ENCODE measurements at regions not wholly inside any gene's neighbourhood (a gene's known extent, or its start where the extent isn't known, plus 50 kb on each side); places are given as distances from the start of the nearest gene placed in this dataset.

- TF ChIP-seq, protein P1, sequence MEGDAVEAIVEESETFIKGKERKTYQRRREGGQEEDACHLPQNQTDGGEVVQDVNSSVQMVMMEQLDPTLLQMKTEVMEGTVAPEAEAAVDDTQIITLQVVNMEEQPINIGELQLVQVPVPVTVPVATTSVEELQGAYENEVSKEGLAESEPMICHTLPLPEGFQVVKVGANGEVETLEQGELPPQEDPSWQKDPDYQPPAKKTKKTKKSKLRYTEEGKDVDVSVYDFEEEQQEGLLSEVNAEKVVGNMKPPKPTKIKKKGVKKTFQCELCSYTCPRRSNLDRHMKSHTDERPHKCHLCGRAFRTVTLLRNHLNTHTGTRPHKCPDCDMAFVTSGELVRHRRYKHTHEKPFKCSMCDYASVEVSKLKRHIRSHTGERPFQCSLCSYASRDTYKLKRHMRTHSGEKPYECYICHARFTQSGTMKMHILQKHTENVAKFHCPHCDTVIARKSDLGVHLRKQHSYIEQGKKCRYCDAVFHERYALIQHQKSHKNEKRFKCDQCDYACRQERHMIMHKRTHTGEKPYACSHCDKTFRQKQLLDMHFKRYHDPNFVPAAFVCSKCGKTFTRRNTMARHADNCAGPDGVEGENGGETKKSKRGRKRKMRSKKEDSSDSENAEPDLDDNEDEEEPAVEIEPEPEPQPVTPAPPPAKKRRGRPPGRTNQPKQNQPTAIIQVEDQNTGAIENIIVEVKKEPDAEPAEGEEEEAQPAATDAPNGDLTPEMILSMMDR (IDR thresholded peaks at IDR 0.05): no peak
- TF ChIP-seq POLR2AphosphoS5 (IDR thresholded peaks at IDR 0.05): no peak
- no peak for TF ChIP-seq EP300 (IDR thresholded peaks at IDR 0.05)
- no peak for TF ChIP-seq POLR2A (IDR thresholded peaks at IDR 0.05)
Observed at GRCh38 chr1:83090195-83090594, 908.7 kb downstream of the TTLL7 start.

DNA sequence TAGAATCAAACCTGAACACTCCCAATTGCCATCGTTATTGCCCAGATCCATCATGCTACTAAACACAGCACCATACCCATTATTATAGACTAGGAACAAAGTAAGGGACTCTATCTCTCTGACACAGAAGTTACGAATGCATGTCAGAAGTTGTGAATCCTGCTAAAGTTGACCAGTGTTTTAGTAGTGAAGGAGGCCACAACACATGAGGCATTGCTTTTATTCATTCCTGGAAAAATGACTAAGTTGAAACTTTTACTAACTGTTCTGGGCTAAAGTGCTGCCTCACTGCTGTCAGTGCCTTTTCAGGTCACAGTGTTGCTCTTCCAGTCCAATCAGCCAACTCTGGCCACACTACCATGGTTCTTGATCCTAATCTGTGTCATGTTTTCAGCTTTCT lies 911.1 kb downstream of the TTLL7 start:
- H3K27me3 ChIP-seq: no peaks in the 10 kb centered on the region
- ATAC-seq (ENCODE audit: low FRiP score in 2 of 2) (no peak), DNase-seq (no peak)
- H3K9me3 ChIP-seq: no peaks in the 10 kb centered on the region
- WGBS, 2 donors: 89 to 95% methylated on average over 2 of the region's 2 CpGs
- H3K4me3 ChIP-seq: no peak overlapping the region
- TF ChIP-seq POLR2A (IDR thresholded peaks at IDR 0.05) (no peak), EP300 (IDR thresholded peaks at IDR 0.05) (no peak), POLR2AphosphoS5 (IDR thresholded peaks at IDR 0.05) (no peak)
- TF ChIP-seq, protein P1 (IDR thresholded peaks at IDR 0.05): no peak
- no peaks in the 10 kb centered on the region for H3K36me3 ChIP-seq
- H3K27ac ChIP-seq: no peak overlapping the region
- H3K4me1 ChIP-seq: no peaks in the 10 kb centered on the region

More at GRCh38 chr1:83090195-83090594, 908.7 kb downstream of the TTLL7 start:
- H3K27ac ChIP-seq: no peak overlapping the region
- H3K36me3 ChIP-seq: no peaks in the 10 kb centered on the region
- H3K9me3 ChIP-seq: no peaks in the 10 kb centered on the region
- no peaks in the 10 kb centered on the region for H3K4me1 ChIP-seq
- DNase-seq: no peak
- H3K4me3 ChIP-seq: no peak overlapping the region
- no peaks in the 10 kb centered on the region for H3K27me3 ChIP-seq
- 79 to 84% methylated on average over 3 of the region's 3 CpGs for WGBS, 2 donors
- no peak for ATAC-seq (ENCODE audit: low FRiP score in 2 of 2)

DNA sequence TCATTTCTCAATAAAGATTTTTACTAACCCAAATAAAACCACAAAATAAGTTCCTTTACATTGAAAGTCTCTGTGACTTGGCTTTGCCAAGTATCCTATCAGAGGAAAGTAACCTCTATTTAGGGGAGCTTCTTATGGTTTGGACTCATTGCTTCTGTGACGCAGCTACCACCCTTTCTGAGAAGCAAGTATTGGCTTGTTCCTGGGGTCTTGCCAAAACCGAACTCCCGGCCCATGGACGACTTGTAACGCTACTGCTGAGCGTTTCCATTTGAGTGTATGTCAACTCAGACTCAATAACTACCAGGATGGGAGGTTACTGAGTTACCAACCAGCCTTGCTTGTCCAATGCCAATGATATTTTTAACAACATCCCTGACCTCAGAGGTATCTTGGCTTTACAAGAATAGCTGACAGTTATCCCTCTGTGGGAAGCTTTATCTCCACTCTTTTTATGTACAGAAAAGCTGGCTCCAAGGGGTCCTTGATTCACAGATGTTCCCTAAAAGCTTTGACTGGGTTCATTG lies 911.9 kb downstream of the TTLL7 start:
- WGBS, 2 donors: 95% methylated on average over 6 of the region's 6 CpGs
- no peaks in the 10 kb centered on the region for H3K9me3 ChIP-seq
- H3K4me3 ChIP-seq: no peak overlapping the region
- no peaks in the 10 kb centered on the region for H3K36me3 ChIP-seq
- no peaks in the 10 kb centered on the region for H3K27me3 ChIP-seq
- no peak overlapping the region for H3K27ac ChIP-seq
- no peaks in the 10 kb centered on the region for H3K4me1 ChIP-seq
- no peak for ATAC-seq (ENCODE audit: low FRiP score in 2 of 2)
- DNase-seq: no peak
- TF ChIP-seq, protein P1 (IDR thresholded peaks at IDR 0.05): no peak

DNA sequence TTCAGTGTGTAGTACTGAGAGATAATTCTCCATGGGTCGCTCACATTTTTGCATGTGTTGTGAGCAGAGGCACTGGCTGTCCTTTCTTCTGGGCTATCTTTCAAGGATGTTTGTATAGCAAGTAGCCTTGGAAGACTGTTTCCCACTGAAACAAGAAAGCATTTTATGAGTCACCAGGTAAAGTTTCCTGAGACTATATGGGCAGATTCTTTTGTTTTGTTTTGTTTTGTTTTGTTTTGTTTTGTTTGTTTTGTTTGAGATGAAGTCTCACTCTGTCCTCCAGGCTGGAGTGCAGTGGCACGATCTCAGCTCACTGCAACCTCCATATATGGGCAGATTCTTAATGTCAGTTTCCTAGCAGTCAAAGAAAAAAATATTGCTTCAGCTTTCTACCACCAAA lies 912.6 kb downstream of the TTLL7 start:
- no peaks in the 10 kb centered on the region for H3K27me3 ChIP-seq
- 44 to 45% methylated on average over 2 of the region's 2 CpGs for WGBS, 2 donors
- H3K27ac ChIP-seq: no peak overlapping the region
- H3K4me3 ChIP-seq: no peak overlapping the region
- no peaks in the 10 kb centered on the region for H3K36me3 ChIP-seq
- no peaks in the 10 kb centered on the region for H3K4me1 ChIP-seq
- TF ChIP-seq EP300 (IDR thresholded peaks at IDR 0.05) (no peak), POLR2AphosphoS5 (IDR thresholded peaks at IDR 0.05) (no peak), POLR2A (IDR thresholded peaks at IDR 0.05) (no peak)
- TF ChIP-seq, protein P1 (IDR thresholded peaks at IDR 0.05): no peak
- DNase-seq (no peak), ATAC-seq (ENCODE audit: low FRiP score in 2 of 2) (no peak)
- no peaks in the 10 kb centered on the region for H3K9me3 ChIP-seq

- H3K36me3 ChIP-seq: no peaks in the 10 kb centered on the region
- DNase-seq: no peak
- H3K27me3 ChIP-seq: no peaks in the 10 kb centered on the region
- H3K27ac ChIP-seq: no peak overlapping the region
- no peaks in the 10 kb centered on the region for H3K4me1 ChIP-seq
- 91 to 93% methylated on average over 2 of the region's 2 CpGs for WGBS, 2 donors
- TF ChIP-seq EP300 (IDR thresholded peaks at IDR 0.05): no peak
- TF ChIP-seq, protein P1 (IDR thresholded peaks at IDR 0.05): no peak
- TF ChIP-seq POLR2AphosphoS5 (IDR thresholded peaks at IDR 0.05): no peak
- TF ChIP-seq POLR2A (IDR thresholded peaks at IDR 0.05): no peak
- no peak for ATAC-seq (ENCODE audit: low FRiP score in 2 of 2)
- H3K9me3 ChIP-seq: no peaks in the 10 kb centered on the region
- no peak overlapping the region for H3K4me3 ChIP-seq
Observed at GRCh38 chr1:83083589-83084224, 915.2 kb downstream of the TTLL7 start.

All from upper lobe of left lung (tissue), 6 donors.